GM12892 (cell line): ENCODE measurements at regions not wholly inside any gene's neighbourhood (a gene's known extent, or its start where the extent isn't known, plus 50 kb on each side); places are given as distances from the start of the nearest gene placed in this dataset.

Source experiments
- DNase-seq: peaks from one replicate; pipeline ENCODE4 v3.0.0; 2011; ENCODE audit not compliant: insufficient read length
- FAIRE-seq: peaks from 2 replicates; lab custom pipeline; 2011; peaks lifted over from hg19 to GRCh38; lab: Jason Lieb, UNC
- POLR2A ChIP-seq: IDR thresholded peaks from 2 replicates; pipeline ENCODE4 v1.6.1; 2011; ENCODE audit warnings: low read depth, low read length, control low read depth
- POLR2AphosphoS5 ChIP-seq: IDR thresholded peaks from 2 replicates; pipeline ENCODE4 v1.6.1; 2011; ENCODE audit warnings: low read depth, low read length, control low read depth
- TAF1 ChIP-seq: IDR thresholded peaks from 2 replicates; pipeline ENCODE4 v1.6.1; 2011; ENCODE audit warnings: low read depth, mild to moderate bottlenecking, control low read depth, low read length, borderline replicate concordance

DNA sequence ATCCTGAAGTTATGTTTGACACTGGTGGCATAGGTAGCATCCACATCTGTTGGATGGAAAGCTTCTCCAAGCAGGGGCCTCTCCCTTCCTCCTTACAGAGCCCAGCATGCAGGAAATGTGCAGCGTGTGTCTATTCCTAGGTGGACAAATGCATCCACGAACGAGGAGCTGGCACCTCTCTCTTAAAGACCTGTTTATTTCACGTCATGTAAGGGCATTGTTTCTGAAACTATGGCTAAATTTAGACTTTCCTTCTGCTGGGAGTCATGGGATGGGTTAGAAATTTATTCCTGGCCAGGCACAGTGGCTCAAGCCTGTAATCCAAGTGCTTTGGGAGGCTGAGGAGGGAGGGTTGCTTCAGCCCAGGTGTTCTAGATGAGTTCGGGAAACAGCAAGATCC is 208.4 kb upstream of the SVIL start:
- no peak for FAIRE-seq
- TF ChIP-seq TAF1 (no peak), POLR2A (no peak)
- no peak for DNase-seq

GRCh38 chr10:29841724-29842649 is 207.2 kb upstream of the SVIL start:
- FAIRE-seq (no peak), DNase-seq (no peak)
- no peak for TF ChIP-seq POLR2AphosphoS5
- no peak for TF ChIP-seq POLR2A
- TF ChIP-seq TAF1 = no peak

- no peak for DNase-seq
- no peak for TF ChIP-seq POLR2AphosphoS5
- TF ChIP-seq TAF1 = no peak
- no peak for TF ChIP-seq POLR2A
- no peak for FAIRE-seq
These were observed 205.9 kb upstream of the SVIL start for GRCh38 chr10:29840516-29841276.

GRCh38 chr10:29839826-29840515 is 205.2 kb upstream of the SVIL start:
- TF ChIP-seq POLR2AphosphoS5 (no peak), TAF1 (no peak), POLR2A (no peak)
- DNase-seq = no peak
- FAIRE-seq = no peak

DNA sequence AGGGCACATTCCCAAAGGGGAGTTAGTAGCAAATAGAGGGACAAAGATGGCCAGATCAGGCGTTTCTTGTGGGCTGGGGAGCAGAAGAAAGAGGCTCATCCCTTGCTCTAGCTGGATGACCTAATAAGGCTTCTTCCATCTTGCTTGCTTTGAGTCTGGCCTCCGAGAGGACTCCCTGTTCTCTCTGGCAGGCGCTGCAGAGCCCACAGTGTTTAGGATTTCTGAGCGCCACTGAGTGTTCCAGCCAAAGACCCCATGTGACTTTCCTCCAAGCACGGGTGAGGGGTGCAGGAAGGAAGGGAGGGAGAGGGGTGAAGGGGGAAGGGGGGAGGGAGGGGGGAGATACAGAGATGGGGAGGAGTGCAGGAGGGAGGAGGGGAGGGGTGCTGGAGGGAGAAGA is 203.8 kb upstream of the SVIL start:
- DNase-seq (no peak), FAIRE-seq (no peak)
- no peak for TF ChIP-seq TAF1
- no peak for TF ChIP-seq POLR2A
- TF ChIP-seq POLR2AphosphoS5 = no peak

- DNase-seq = no peak
- FAIRE-seq = no peak
These were observed 202.8 kb upstream of the SVIL start for GRCh38 chr10:29837586-29837985.

DNA sequence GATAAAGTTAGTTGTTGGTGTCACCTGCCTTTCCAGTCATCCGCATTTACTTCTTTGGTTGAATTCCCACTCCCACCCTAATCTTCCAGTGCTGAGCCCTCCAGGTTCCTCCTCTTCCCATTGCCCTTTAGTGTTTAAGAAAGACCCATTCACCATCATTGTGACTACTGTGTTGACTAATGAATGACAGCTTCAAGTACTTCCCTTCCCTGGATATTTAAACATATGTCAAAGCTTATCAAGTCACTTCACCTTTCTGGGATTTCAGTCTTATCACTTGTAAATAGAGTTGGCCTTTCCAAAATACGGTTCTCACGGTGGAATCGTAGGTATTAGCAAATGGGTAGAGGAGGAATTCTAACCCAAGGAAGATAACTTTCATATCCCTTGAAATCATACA is 201.6 kb upstream of the SVIL start:
- TF ChIP-seq POLR2AphosphoS5 = no peak
- no peak for TF ChIP-seq POLR2A
- TF ChIP-seq TAF1 = no peak
- FAIRE-seq = no peak

More at GRCh38 chr10:29837586-29837985, 202.8 kb upstream of the SVIL start:
- TF ChIP-seq POLR2A (no peak), TAF1 (no peak), POLR2AphosphoS5 (no peak)

DNA sequence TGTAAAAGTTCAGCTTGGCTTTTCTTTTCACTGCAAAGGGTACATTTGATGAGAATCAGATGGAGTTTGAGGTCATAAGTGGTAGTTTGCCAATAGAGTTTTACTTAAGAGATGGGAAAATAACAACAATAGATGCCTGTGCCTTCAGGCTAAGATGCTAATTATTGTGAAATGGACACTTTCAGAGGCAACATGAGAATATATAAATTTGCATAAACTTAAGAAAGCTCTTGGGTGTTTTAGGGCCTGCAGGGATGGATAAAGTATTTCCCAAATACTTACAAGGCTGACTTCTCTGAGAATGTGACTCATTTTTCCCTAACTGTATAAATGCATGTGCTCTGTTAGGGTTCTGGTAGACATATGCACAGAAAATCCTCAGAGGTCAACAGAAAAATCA is 200.3 kb upstream of the SVIL start:
- DNase-seq (no peak), FAIRE-seq (no peak)
- no peak for TF ChIP-seq POLR2AphosphoS5
- TF ChIP-seq POLR2A = no peak
- TF ChIP-seq TAF1 = no peak

More for the DNA sequence above, 201.6 kb upstream of the SVIL start:
- no peak for DNase-seq

GRCh38 chr10:29830531-29831512 is 196.1 kb upstream of the SVIL start:
- FAIRE-seq (no peak), DNase-seq (no peak)
- TF ChIP-seq TAF1 (no peak), POLR2AphosphoS5 (no peak)

GRCh38 chr10:29829776-29830175 is 195.0 kb upstream of the SVIL start:
- DNase-seq (no peak), FAIRE-seq (no peak)
- TF ChIP-seq POLR2AphosphoS5 (no peak), POLR2A (no peak), TAF1 (no peak)

DNA sequence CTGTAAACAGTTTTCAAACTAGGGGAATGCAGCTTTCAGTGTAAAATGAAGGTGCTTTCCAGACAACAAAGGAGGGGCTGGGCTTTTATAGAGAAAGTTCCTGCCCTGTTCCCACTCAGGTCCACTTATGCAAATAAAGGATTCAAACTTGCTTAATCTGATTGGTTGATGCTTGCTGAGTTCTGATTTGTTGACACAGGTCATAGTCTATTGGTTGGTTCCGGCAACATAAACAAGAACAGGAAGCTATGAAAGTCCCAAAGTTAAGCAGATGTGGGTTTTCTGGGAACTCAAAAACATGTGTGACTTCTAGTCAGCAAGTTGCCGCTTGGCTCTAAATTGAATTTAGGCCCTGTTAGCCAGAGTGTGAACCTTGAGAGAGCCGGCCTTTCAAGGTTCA is 194.2 kb upstream of the SVIL start:
- DNase-seq (no peak), FAIRE-seq (no peak)
- no peak for TF ChIP-seq POLR2AphosphoS5
- no peak for TF ChIP-seq POLR2A
- TF ChIP-seq TAF1 = no peak
